Heart right ventricle (tissue), 16 donors: ENCODE measurements at regions not wholly inside any gene's neighbourhood (a gene's known extent, or its start where the extent isn't known, plus 50 kb on each side); places are given as distances from the start of the nearest gene placed in this dataset.

ENCODE experiments used
- ATAC-seq, 8 donors: fragments of 200-7000 bp; cut with Tn5 transposase; one replicate each; pipeline ENCODE4 v1.9.1; 2020; ENCODE audit warnings: mild to moderate bottlenecking in 8 of 8, moderate library complexity in 8 of 8, moderate number of reproducible peaks in 1 of 8
- DNase-seq, 2 donors: peaks; one replicate each; pipeline ENCODE4 v3.0.0-alpha.2; 2020
- H3K27ac ChIP-seq, 10 donors: fragments of 200-600 bp; sonication (generic) in 2 of 10; one replicate each; pipeline versions ENCODE4 v1.5.0 to v1.8.0; 2020 to 2022; ENCODE audit warnings: mild to moderate bottlenecking in 3 of 10
- H3K27me3 ChIP-seq, 7 donors: fragments of 200-600 bp; one replicate each; pipeline ENCODE4 v1.8.0; 2021 to 2022; ENCODE audit warnings: mild to moderate bottlenecking in 2 of 7
- H3K36me3 ChIP-seq, 9 donors: fragments of 200-600 bp; sonication (generic) in 1 of 9; one replicate each; pipeline versions ENCODE4 v1.5.0 to v1.8.0; 2020 to 2022; ENCODE audit warnings: mild to moderate bottlenecking in 2 of 9
- H3K4me1 ChIP-seq, 9 donors: fragments of 200-600 bp; sonication (generic) in 1 of 9; one replicate each; pipeline versions ENCODE4 v1.5.0 to v1.8.0; 2020 to 2022; ENCODE audit warnings: mild to moderate bottlenecking in 4 of 9
- H3K4me3 ChIP-seq, 10 donors: fragments of 200-600 bp; sonication (generic) in 2 of 10; one replicate each; pipeline versions ENCODE4 v1.5.0 to v1.8.0; 2020 to 2022; ENCODE audit warnings: mild to moderate bottlenecking in 7 of 10, moderate library complexity in 2 of 10
- H3K9me3 ChIP-seq, 11 donors: fragments of 200-600 bp in 10 of 11; sonication (generic) in 2 of 11; one replicate each; pipeline versions ENCODE4 v1.5.0 to v1.8.0; 2013 to 2022; ENCODE audit warnings: mild to moderate bottlenecking in 2 of 11, control low read depth in 1 of 11, moderate library complexity in 1 of 11
- WGBS, 2 donors: extraction: QIAGEN DNeasy Blood & Tissue Kit; methylation state at CpG; one replicate each; pipeline ENCODE4 v1.1.7; 2013; ENCODE audit warnings: inconsistent platforms in 1 of 2; 5-methylcytosine and 5-hydroxymethylcytosine counted together
- intact Hi-C, 10 donors: fragments of 100-400 bp; cut with DNase I; formaldehyde crosslinking; loops; one replicate each; pipeline versions ENCODE4 v1.11.1 to v1.14.2; 2022
- TF ChIP-seq, protein P1 (sequence below), 9 donors: fragments of 200-600 bp; sonication (generic) in 2 of 9; IDR thresholded peaks; one replicate each; pipeline versions ENCODE4 v1.5.0 to v1.8.0; 2021 to 2022; ENCODE audit warnings: antibody characterized with exemption in 9 of 9, mild to moderate bottlenecking in 5 of 9, moderate library complexity in 1 of 9
- donor health status: Arrhythmogenic right ventricular cardiomyopathy.
- donor health status: ischemic (EF 13 %, LVEDD 7.1; RV severe dilation, severe dysfunction).
- donor health status: healthy with polysubstance abuse.
- donor health status: DM: no; HTN: yes; CAD: no.
- donor health status: DM: no; HTN: no; CAD: no.
- donor health status: ischemic (EF 25% LVEDD 6.9; RV normal size, moderate dysfunction).
- donor health status: ischemic (EF 25% LVEDD 5.7; RV mildly dilated, moderate dysfunction).
- donor health status: healthy.
- donor health status: DM: yes; HTN: yes; CAD: no.
- donor health status: Ischemic cardiomyopathy.
- donor health status: ischemic (EF 35%, LVEDD 5.7; RV mildly dilated, moderate dysfunction).
- donor health status: nonischemic (EF 11% LVEDD 7.7; RV severe dilation, severe dysfunction).
- donor health status: DM: yes; HTN: yes; CAD: no.
- donor health status: PGD.
- donor health status: ischemic (EF 29% LVEDD 5.4; RV normal size, mild dysfunction).
- donor health status: nonischemic (EF 23%, LVEDD 6.1; RV moderate dilation, normal function).

DNA sequence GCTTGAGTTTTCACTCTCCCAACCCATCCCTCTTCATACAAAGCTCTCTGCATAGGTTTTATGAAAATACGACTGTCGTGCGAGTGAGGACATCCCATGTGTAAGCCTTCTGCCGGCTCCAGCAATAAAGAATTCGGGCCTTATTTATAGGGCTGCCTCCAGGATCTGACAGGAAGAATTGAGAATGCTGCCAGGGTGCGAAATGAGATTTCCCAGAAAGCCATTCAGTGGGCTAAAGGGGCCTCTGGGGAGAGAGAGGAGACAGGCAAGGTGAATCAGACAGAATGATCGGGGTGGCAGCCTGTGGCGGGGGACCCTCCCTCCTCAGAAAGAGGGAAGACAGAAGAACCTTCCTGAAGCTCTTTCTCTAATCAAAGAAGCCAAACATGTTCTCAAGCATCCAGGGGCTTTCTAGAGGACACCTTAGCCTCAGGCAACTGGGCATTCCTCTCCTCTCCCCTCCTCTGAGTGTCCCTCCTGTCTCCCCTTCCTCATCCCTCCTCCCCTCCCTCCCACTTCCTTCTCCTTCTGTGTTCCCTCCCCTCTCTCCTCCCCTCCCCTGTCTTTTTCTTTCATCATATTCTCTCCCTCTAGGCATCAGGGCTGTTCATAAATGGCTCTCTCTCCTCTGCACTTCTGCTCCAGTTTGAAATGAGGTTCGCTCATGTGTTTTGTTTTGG is 410.9 kb downstream of the TYW1 start:
- Histone ChIP-seq H3K27ac (no peak overlapping the region), H3K4me1 (no peaks in the 10 kb centered on the region), H3K9me3 (peaks cover 0 to 4% (median 0%) of the 10 kb centered on the region in 11 donors), H3K36me3 (no peaks in the 10 kb centered on the region), H3K27me3 (peaks cover 0 to 4% (median 0%) of the 10 kb centered on the region in 7 donors), H3K4me3 (no peak overlapping the region)
- intact Hi-C loops: no loop called here
- WGBS, 2 donors: 66 to 76% methylated on average over 9 of the region's 9 CpGs
- TF ChIP-seq, protein P1, sequence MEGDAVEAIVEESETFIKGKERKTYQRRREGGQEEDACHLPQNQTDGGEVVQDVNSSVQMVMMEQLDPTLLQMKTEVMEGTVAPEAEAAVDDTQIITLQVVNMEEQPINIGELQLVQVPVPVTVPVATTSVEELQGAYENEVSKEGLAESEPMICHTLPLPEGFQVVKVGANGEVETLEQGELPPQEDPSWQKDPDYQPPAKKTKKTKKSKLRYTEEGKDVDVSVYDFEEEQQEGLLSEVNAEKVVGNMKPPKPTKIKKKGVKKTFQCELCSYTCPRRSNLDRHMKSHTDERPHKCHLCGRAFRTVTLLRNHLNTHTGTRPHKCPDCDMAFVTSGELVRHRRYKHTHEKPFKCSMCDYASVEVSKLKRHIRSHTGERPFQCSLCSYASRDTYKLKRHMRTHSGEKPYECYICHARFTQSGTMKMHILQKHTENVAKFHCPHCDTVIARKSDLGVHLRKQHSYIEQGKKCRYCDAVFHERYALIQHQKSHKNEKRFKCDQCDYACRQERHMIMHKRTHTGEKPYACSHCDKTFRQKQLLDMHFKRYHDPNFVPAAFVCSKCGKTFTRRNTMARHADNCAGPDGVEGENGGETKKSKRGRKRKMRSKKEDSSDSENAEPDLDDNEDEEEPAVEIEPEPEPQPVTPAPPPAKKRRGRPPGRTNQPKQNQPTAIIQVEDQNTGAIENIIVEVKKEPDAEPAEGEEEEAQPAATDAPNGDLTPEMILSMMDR (IDR thresholded peaks at IDR 0.05): no peak
- DNase-seq: no peak
- ATAC-seq: no peak

GRCh38 chr7:67408109-67408508 is 411.5 kb downstream of the TYW1 start:
- TF ChIP-seq, protein P1 (IDR thresholded peaks at IDR 0.05): no peak
- Histone ChIP-seq H3K4me3 (no peak overlapping the region), H3K27me3 (peaks cover 0 to 4% (median 0%) of the 10 kb centered on the region in 7 donors), H3K27ac (no peak overlapping the region), H3K4me1 (no peaks in the 10 kb centered on the region), H3K36me3 (no peaks in the 10 kb centered on the region), H3K9me3 (peaks cover 0 to 2% (median 0%) of the 10 kb centered on the region in 11 donors)
- ATAC-seq (no peak), DNase-seq (no peak)
- intact Hi-C loops: no loop called here

GRCh38 chr7:67413670-67414069 is 417.0 kb downstream of the TYW1 start:
- no peak overlapping the region for H3K27ac ChIP-seq
- peaks cover 0 to 4% (median 0%) of the 10 kb centered on the region in 7 donors for H3K27me3 ChIP-seq
- ATAC-seq (no peak), DNase-seq (no peak)
- TF ChIP-seq, protein P1 (IDR thresholded peaks at IDR 0.05): no peak
- intact Hi-C loops: no loop called here
- no peaks in the 10 kb centered on the region for H3K36me3 ChIP-seq
- H3K9me3 ChIP-seq: peaks cover 0 to 23% (median 0%) of the 10 kb centered on the region in 11 donors
- no peak overlapping the region for H3K4me3 ChIP-seq
- no peaks in the 10 kb centered on the region for H3K4me1 ChIP-seq
- WGBS, 2 donors: 53 to 58% methylated on average over 3 of the region's 3 CpGs

GRCh38 chr7:67414858-67415257 is 418.2 kb downstream of the TYW1 start:
- TF ChIP-seq, protein P1 (IDR thresholded peaks at IDR 0.05): no peak
- no peaks in the 10 kb centered on the region for H3K36me3 ChIP-seq
- ATAC-seq: no peak
- WGBS, 2 donors: 84 to 87% methylated on average over 6 of the region's 6 CpGs
- H3K9me3 ChIP-seq: peaks cover 0 to 23% (median 0%) of the 10 kb centered on the region in 11 donors
- no peaks in the 10 kb centered on the region for H3K4me1 ChIP-seq
- no peak overlapping the region for H3K27ac ChIP-seq
- H3K27me3 ChIP-seq: peaks cover 0 to 4% (median 0%) of the 10 kb centered on the region in 7 donors
- no peak overlapping the region for H3K4me3 ChIP-seq
- intact Hi-C loops: no loop called here
- DNase-seq: no peak
